Heart left ventricle (tissue), 16 donors: ENCODE measurements at regions not wholly inside any gene's neighbourhood (a gene's known extent, or its start where the extent isn't known, plus 50 kb on each side); places are given as distances from the start of the nearest gene placed in this dataset.

Source experiments
- ATAC-seq, 4 donors: fragments of 200-7000 bp; cut with Tn5 transposase; one replicate each; pipeline ENCODE4 v1.9.1; 2020 to 2022; ENCODE audit warnings: moderate library complexity in 4 of 4, mild to moderate bottlenecking in 3 of 4, moderate number of reproducible peaks in 1 of 4
- DNase-seq, 5 donors: peaks; one replicate each; pipeline ENCODE4 v3.0.0-alpha.2; 2020
- H3K27ac ChIP-seq, 12 donors: fragments of 200-600 bp; sonication (generic) in 4 of 12; one replicate each; pipeline versions ENCODE4 v1.5.0 to v1.8.0; 2016 to 2022; ENCODE audit warnings: mild to moderate bottlenecking in 2 of 12
- H3K27me3 ChIP-seq, 9 donors: fragments of 200-600 bp; sonication (generic) in 2 of 9; one replicate each; pipeline versions ENCODE4 v1.5.1 to v1.8.0; 2016 to 2022; ENCODE audit warnings: mild to moderate bottlenecking in 3 of 9
- H3K36me3 ChIP-seq, 9 donors: fragments of 200-600 bp; sonication (generic) in 2 of 9; one replicate each; pipeline versions ENCODE4 v1.5.0 to v1.8.0; 2018 to 2022; ENCODE audit warnings: mild to moderate bottlenecking in 2 of 9
- H3K4me1 ChIP-seq, 12 donors: fragments of 200-600 bp; sonication (generic) in 4 of 12; one replicate each; pipeline versions ENCODE4 v1.5.0 to v1.8.0; 2016 to 2022; ENCODE audit warnings: mild to moderate bottlenecking in 3 of 12
- H3K4me3 ChIP-seq, 12 donors: fragments of 200-600 bp; sonication (generic) in 4 of 12; one replicate each; pipeline versions ENCODE4 v1.5.0 to v1.8.0; 2017 to 2022; ENCODE audit warnings: mild to moderate bottlenecking in 9 of 12, moderate library complexity in 4 of 12
- H3K9me3 ChIP-seq, 12 donors: fragments of 200-600 bp; sonication (generic) in 4 of 12; one replicate each; pipeline versions ENCODE4 v1.5.0 to v1.8.0; 2016 to 2022; ENCODE audit warnings: mild to moderate bottlenecking in 1 of 12
- POLR2A ChIP-seq, 2 donors: fragments of 450-650 bp; IDR thresholded peaks; one replicate each; pipeline ENCODE4 v1.6.1; 2017; ENCODE audit warnings: antibody characterized with exemption in 2 of 2, mild to moderate bottlenecking in 2 of 2, moderate library complexity in 2 of 2
- WGBS, 4 donors: extraction: QIAGEN DNeasy Blood & Tissue Kit in 2 of 4; methylation state at CpG; one replicate each; pipeline versions ENCODE4 v1.1.5 to v1.1.7; 2013 to 2018; 5-methylcytosine and 5-hydroxymethylcytosine counted together
- intact Hi-C, 10 donors: fragments of 100-400 bp; cut with DNase I; formaldehyde crosslinking; loops; one replicate each; pipeline versions ENCODE4 v1.11.1 to v1.14.2; 2022
- TF ChIP-seq, protein P1 (sequence below), 12 donors: fragments of 200-600 bp; sonication (generic) in 4 of 12; IDR thresholded peaks; one replicate each; pipeline versions ENCODE4 v1.5.0 to v1.8.0; 2018 to 2022; ENCODE audit warnings: antibody characterized with exemption in 12 of 12, mild to moderate bottlenecking in 5 of 12
- donor health status: ischemic (EF 13 %, LVEDD 7.1; RV severe dilation, severe dysfunction).
- donor health status: healthy with polysubstance abuse.
- donor health status: DM: no; HTN: yes; CAD: no.
- donor health status: DM: no; HTN: no; CAD: no.
- donor health status: ischemic (EF 25% LVEDD 6.9; RV normal size, moderate dysfunction).
- donor health status: ischemic (EF 25% LVEDD 5.7; RV mildly dilated, moderate dysfunction).
- donor health status: healthy.
- donor health status: DM: yes; HTN: yes; CAD: no.
- donor health status: ischemic (EF 35%, LVEDD 5.7; RV mildly dilated, moderate dysfunction).
- donor health status: nonischemic (EF 11% LVEDD 7.7; RV severe dilation, severe dysfunction).
- donor health status: DM: yes; HTN: yes; CAD: no.
- donor health status: PGD.
- donor health status: ischemic (EF 29% LVEDD 5.4; RV normal size, mild dysfunction).
- donor health status: nonischemic (EF 23%, LVEDD 6.1; RV moderate dilation, normal function).

DNA sequence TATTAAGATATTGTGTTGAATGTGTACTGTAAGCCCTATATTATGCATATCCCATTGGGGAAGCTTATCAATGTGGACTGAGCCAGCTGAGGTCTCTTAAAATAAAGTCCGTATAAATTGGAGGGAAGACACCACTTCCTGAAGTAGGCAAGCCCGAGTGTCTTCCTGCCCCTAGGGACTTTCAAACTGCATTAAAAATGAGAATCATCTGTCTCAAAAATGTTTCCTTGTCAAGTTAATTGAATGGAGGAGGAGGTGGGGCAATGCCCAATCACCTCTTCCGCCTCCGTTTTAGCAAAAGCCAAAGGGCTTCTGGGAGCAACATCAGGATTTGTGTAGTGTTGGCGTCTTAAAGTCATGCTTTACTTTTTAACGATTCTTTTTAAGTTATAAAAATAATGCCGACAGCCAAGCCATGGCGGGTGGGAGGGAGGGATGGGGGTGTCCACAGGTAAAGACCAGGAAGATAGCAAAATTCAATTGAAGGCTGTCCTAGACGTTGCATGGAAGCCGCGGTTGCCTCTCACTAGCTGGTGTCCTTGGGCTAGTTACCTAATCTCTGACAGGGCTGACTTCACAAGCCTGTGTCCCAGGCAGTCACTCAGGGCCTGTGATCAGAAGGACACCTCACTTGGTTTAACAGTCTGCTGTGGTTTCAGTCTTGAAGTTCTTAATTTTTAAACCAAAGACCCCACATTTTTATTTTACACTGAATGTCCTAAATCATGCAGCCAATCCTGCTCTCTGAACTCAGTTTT, 524.9 kb upstream of the PROK2 start:
- Histone ChIP-seq H3K27me3 (no peaks in the 10 kb centered on the region), H3K4me3 (no peak overlapping the region), H3K27ac (peak overlapping the region in 7 of 12 donors; percentile 25 to 59 (median 48)), H3K9me3 (peaks cover 0 to 4% (median 0%) of the 10 kb centered on the region in 12 donors), H3K36me3 (no peaks in the 10 kb centered on the region), H3K4me1 (peaks cover 0 to 22% (median 13%) of the 10 kb centered on the region in 12 donors)
- WGBS, 4 donors: 69 to 76% (median 72%) methylated on average over 11 of the region's 11 CpGs
- intact Hi-C loops: loop anchor here in 1 of 10 donors (5.0 kb wide), 1 partner anchor 38 kb away; no protein-coding TSS in a partner anchor
- ATAC-seq (no peak), DNase-seq (no peak)
- TF ChIP-seq, protein P1, sequence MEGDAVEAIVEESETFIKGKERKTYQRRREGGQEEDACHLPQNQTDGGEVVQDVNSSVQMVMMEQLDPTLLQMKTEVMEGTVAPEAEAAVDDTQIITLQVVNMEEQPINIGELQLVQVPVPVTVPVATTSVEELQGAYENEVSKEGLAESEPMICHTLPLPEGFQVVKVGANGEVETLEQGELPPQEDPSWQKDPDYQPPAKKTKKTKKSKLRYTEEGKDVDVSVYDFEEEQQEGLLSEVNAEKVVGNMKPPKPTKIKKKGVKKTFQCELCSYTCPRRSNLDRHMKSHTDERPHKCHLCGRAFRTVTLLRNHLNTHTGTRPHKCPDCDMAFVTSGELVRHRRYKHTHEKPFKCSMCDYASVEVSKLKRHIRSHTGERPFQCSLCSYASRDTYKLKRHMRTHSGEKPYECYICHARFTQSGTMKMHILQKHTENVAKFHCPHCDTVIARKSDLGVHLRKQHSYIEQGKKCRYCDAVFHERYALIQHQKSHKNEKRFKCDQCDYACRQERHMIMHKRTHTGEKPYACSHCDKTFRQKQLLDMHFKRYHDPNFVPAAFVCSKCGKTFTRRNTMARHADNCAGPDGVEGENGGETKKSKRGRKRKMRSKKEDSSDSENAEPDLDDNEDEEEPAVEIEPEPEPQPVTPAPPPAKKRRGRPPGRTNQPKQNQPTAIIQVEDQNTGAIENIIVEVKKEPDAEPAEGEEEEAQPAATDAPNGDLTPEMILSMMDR (IDR thresholded peaks at IDR 0.05): no peak
- no peak for TF ChIP-seq POLR2A (IDR thresholded peaks at IDR 0.05)

DNA sequence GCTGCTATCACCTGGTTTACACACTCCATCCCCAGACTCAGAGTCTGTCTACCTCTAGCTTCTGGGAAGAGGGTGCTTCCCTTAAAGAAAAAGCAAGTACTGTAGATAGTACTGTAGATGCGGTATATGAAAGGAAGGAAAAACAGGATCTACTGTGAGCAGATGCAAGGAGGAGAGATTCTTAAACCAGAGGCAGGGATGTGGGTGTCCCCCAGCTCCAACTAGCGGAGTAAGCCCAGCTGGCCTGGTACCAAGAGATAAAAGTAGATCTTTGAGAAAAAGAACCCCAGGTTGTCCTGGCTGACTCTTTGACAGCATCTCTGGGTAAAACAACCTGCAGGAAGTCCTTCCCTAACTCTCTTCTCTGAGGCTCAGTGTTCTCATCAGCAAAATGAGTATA, 523.7 kb upstream of the PROK2 start:
- intact Hi-C loops: loop anchor here in 1 of 10 donors (5.0 kb wide), 1 partner anchor 36 kb away; no protein-coding TSS in a partner anchor
- H3K27me3 ChIP-seq: no peaks in the 10 kb centered on the region

DNA sequence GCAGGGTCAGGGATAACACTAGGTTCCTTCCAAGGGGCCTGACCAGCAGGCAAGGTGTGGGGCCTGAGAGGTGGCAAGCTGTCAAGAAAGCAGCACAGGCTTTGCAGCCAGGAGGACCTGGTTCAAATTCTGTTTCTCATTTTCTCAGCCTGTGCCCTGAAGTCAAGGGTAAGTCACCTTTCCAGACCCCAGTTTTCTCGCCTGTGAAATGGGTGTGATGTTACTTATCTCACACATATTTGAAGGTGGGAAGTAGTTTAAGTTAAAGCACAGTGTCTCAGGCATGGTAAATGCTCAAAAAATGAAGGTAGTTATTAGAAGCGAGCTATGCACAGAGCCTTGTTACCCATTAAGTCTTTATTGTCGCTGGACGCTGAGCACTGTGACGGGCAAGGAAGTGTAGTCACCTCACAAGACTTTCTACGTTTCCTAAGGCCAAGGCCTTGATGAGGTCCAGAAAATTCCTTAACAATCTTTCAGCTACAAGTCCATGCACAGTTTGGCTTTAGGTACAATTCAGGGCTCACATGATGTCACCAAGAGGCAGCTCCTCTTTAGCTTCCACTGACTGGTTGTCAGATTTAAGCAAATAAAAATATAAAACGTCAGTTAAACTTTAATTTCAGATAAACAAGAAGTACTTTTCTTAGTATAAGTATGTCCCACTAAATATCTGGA, 522.6 kb upstream of the PROK2 start:
- no peak for TF ChIP-seq POLR2A (IDR thresholded peaks at IDR 0.05)
- TF ChIP-seq, protein P1 (IDR thresholded peaks at IDR 0.05): no peak
- DNase-seq (no peak), ATAC-seq (no peak)
- Histone ChIP-seq H3K4me1 (peaks cover 0 to 28% (median 15%) of the 10 kb centered on the region in 12 donors), H3K9me3 (no peaks in the 10 kb centered on the region), H3K27ac (no peak overlapping the region), H3K27me3 (no peaks in the 10 kb centered on the region), H3K36me3 (no peaks in the 10 kb centered on the region), H3K4me3 (no peak overlapping the region)
- intact Hi-C loops: loop anchor here in 1 of 10 donors (5.0 kb wide), 1 partner anchor 35 kb away; no protein-coding TSS in a partner anchor
- 93 to 96% (median 95%) methylated on average over 7 of the region's 7 CpGs for WGBS, 4 donors

More for the DNA sequence above, 523.7 kb upstream of the PROK2 start:
- H3K9me3 ChIP-seq: no peaks in the 10 kb centered on the region
- ATAC-seq (no peak), DNase-seq (no peak)
- WGBS, 4 donors: 90 to 95% (median 91%) methylated on average over 2 of the region's 2 CpGs
- H3K27ac ChIP-seq: no peak overlapping the region
- TF ChIP-seq, protein P1 (IDR thresholded peaks at IDR 0.05): no peak
- no peak for TF ChIP-seq POLR2A (IDR thresholded peaks at IDR 0.05)
- no peak overlapping the region for H3K4me3 ChIP-seq
- H3K4me1 ChIP-seq: peaks cover 0 to 28% (median 15%) of the 10 kb centered on the region in 12 donors
- H3K36me3 ChIP-seq: no peaks in the 10 kb centered on the region

DNA sequence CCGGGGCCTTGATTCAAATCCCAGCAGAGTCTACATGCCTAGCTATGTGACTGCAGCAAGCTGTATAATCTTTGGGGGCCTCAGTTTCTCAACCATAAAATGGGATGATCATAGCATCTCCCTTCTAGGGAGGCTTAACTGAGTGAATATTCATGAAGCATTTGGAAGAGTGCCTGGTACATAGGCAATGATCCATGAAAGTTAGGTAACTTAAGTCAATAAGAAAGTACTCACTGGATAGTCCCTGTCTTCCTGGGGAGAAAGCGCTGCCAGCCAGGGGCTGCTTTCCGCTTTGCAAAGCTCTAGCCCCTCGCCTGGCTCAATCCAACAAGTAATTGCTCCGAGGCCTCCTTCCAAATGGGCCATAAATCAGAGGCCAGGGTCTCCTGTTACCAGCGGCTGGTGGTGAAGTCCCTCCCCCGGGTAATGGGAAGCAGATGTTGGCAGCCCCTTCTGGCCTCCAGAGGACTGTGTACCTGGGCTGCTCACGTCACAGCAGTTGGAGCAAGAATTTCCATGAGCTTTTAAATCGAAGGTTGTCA, 521.9 kb upstream of the PROK2 start:
- Histone ChIP-seq H3K4me1 (peaks cover 0 to 28% (median 15%) of the 10 kb centered on the region in 12 donors), H3K27me3 (no peaks in the 10 kb centered on the region), H3K27ac (no peak overlapping the region), H3K4me3 (no peak overlapping the region), H3K9me3 (no peaks in the 10 kb centered on the region), H3K36me3 (no peaks in the 10 kb centered on the region)
- 76 to 84% (median 83%) methylated on average over 7 to 9 of the region's 9 CpGs for WGBS, 4 donors
- TF ChIP-seq, protein P1 (IDR thresholded peaks at IDR 0.05): no peak
- TF ChIP-seq POLR2A (IDR thresholded peaks at IDR 0.05): no peak
- intact Hi-C loops: loop anchor here in 1 of 10 donors (5.0 kb wide), 1 partner anchor 35 kb away; no protein-coding TSS in a partner anchor
- DNase-seq: no peak
- no peak for ATAC-seq
